ENCODE measurements at regions not wholly inside any gene's neighbourhood (a gene's known extent, or its start where the extent isn't known, plus 50 kb on each side); places are given as distances from the start of the nearest gene placed in this dataset.
"Not testable (repeated sequence)": the region's sequence is repeated elsewhere in the genome, so short reads cannot be mapped to it uniquely, and the experiment has no call there.

- not testable (repeated sequence) for TF ChIP-seq CTCF (IDR thresholded peaks at IDR 0.05); ZFX (IDR thresholded peaks at IDR 0.05; ENCODE audit: borderline replicate concordance)
Observed at GRCh38 chr12:125561008-125561407, 495.8 kb downstream of the AACS start.
